Neural cell (in vitro differentiated cells): ENCODE measurements at regions not wholly inside any gene's neighbourhood (a gene's known extent, or its start where the extent isn't known, plus 50 kb on each side); places are given as distances from the start of the nearest gene placed in this dataset.

Source experiments
- EZH2 ChIP-seq: fragments of 200-600, 300-800 bp; shearing (Covaris generic), sonication (generic); IDR thresholded peaks from 2 replicates; pipeline ENCODE4 v1.6.1; 2014; ENCODE audit warnings: antibody characterized with exemption, low read length, borderline replicate concordance, mild to moderate bottlenecking; ENCODE audit not compliant: insufficient read depth, poor library complexity, severe bottlenecking
- POLR2AphosphoS5 ChIP-seq: IDR thresholded peaks from 2 replicates; pipeline ENCODE4 v1.6.1; 2012
- RAD21 ChIP-seq: fragments of 450-650 bp; conservative IDR thresholded peaks from 2 replicates; pipeline ENCODE4 v1.6.1; 2014; ENCODE audit warnings: antibody characterized with exemption, mild to moderate bottlenecking, moderate library complexity
- TF ChIP-seq, protein P1 (sequence below): fragments of 450-650 bp; IDR thresholded peaks from 2 replicates; pipeline ENCODE4 v1.5.1; 2014; ENCODE audit warnings: antibody characterized with exemption, mild to moderate bottlenecking, moderate library complexity; ENCODE audit not compliant: poor library complexity, severe bottlenecking

GRCh38 chr15:97884513-97885131 lies 75.9 kb upstream of the ARRDC4 start:
- TF ChIP-seq, protein P1, sequence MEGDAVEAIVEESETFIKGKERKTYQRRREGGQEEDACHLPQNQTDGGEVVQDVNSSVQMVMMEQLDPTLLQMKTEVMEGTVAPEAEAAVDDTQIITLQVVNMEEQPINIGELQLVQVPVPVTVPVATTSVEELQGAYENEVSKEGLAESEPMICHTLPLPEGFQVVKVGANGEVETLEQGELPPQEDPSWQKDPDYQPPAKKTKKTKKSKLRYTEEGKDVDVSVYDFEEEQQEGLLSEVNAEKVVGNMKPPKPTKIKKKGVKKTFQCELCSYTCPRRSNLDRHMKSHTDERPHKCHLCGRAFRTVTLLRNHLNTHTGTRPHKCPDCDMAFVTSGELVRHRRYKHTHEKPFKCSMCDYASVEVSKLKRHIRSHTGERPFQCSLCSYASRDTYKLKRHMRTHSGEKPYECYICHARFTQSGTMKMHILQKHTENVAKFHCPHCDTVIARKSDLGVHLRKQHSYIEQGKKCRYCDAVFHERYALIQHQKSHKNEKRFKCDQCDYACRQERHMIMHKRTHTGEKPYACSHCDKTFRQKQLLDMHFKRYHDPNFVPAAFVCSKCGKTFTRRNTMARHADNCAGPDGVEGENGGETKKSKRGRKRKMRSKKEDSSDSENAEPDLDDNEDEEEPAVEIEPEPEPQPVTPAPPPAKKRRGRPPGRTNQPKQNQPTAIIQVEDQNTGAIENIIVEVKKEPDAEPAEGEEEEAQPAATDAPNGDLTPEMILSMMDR: no peak
- TF ChIP-seq POLR2AphosphoS5: no peak
- TF ChIP-seq EZH2: no peak
- no peak for TF ChIP-seq RAD21
